SKM-1 treated with dmso at 0.1 percent for 144 hours (cell line): ENCODE measurements at regions not wholly inside any gene's neighbourhood (a gene's known extent, or its start where the extent isn't known, plus 50 kb on each side); places are given as distances from the start of the nearest gene placed in this dataset.
"Not testable (repeated sequence)": the region's sequence is repeated elsewhere in the genome, so short reads cannot be mapped to it uniquely, and the experiment has no call there.

Experiments
- DNase-seq: peaks from one replicate; lab custom pipeline; 2025; ENCODE audit not compliant: unreplicated experiment; lab: John Stamatoyannopoulos, UW

DNA sequence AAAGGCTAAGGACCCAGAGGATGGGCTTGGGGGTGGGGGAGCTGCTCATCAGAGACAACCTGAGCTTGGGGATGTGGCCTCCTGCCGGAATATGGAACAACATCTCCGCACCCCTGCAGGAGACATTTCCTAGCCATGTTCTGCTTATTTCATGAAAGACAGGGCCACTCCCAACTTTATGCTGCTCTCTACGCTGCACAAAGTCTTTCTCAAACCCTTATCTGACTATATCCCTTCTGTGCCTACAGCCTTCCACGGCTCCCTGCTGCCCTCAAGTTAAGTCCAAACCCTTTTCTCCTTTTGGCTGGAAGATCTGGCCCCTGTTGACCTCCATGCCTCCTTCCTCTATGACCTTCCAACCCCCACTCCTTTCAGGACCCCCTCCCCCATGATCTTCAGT lies 562.0 kb downstream of the MN1 start:
- no peak for DNase-seq

GRCh38 chr22:27240298-27241075 lies 561.1 kb downstream of the MN1 start:
- DNase-seq: no peak

DNA sequence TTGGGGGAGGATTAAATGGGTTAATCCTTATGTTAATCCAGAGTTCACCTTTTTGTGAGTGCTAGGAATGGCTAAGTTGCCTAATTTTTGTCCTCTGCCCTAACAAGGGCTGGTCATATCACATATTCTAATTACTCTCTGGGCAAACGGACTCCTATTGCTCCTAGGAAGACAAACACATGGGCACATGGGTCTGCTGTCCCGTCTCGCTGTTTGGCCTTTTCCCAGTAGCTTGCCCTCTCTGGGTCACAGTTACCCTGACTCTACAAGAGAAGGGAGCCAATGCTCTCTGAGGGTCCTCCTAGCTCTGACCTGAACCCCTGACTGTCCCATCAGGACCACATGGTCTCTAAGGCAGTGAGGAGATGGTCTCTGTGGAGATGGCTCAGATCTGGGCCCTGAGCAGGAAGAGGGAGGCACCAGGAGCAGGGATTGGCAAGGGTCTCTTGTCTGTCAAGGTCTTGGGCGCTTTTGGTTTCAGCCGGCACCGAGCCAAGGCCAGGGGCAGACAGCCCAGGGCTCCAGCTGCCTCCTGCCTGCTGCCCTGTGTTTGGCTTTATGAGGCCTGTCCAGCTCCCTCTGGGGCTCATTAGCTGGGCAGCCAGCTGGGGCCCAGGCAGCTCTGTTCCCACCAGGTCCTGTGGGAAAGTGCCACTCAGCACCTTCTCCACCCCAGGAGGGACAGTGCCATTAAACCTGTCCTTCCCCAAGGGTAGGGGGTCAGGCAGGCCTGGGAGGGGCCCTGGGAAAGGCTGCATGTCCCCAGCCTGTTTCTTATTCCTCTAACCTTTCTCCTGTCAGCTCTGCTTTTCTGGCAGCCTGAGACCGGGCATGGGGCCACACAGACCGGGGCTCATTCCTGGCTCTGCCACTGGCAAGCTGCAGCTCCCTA lies 559.9 kb downstream of the MN1 start:
- no peak for DNase-seq

GRCh38 chr22:27242474-27242873 lies 559.1 kb downstream of the MN1 start:
- no peak for DNase-seq

DNA sequence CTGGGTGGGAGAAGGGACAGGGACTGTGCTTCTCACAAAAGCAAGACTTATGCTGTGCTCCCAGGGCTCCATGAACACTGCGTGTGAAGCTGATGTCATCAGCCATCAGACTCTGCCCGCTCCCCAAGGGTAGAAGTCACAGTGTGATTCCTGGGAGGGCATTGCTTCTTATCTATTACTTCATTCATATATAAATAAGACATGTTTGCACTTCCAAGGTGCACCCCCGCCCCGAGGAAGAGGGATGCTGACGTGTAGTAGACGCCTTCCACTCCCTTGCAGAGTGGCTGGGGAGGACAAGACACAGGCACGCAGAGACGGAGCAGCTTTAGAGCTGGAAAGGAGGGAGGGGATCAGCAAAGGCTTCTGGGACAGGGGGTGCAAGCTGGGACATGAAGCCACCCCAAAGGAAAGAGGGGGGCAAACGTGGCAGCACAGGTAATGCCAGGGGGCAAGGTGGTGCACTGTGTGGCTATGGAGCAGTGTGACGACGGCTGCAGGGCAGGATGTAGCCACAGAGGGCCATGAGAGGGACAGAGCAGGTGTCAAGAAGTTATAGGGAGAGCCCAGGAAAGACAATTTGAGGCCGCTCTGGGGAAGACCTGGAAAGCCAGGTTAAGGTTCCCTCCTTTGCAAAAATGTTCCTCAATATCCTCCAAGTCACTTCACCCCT lies 558.5 kb downstream of the MN1 start:
- DNase-seq: no peak

- DNase-seq: no peak
These were observed 557.2 kb downstream of the MN1 start for GRCh38 chr22:27244328-27244727.

DNA sequence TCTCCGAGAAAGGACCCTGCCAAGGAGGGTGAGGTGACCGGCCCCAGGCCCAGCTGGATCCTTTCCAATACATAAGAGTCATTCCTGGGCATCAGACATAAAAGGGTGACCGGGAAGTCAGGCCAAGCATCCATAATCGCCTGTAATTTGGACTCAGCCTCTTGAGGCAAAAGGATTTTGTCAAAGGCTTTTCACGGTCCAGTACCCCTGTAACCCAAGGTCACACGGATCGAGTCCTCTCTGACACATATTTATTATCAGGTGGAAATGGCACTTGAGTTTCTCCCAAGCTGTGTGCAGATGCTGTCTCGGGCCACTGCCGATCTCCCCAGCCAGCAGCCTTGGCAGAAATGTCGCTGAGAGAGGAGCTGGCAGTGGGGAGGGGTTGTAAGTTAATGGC lies 556.5 kb downstream of the MN1 start:
- no peak for DNase-seq

DNA sequence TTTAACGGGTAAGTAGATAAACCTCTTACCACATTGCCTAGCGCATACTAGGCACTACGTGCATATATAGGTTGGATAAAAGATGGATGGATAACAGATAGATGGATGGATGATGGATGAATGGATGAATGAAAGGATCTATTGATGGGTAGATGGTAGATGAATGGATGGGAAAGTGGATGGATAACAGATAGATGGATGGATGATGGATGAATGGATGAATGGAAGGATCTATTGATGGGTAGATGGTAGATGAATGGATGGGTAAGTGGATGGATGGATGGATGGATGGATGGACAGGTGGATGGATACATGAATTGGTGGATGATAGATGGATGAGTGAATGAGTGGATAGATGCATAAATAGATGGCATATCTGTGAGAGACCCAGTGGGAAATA lies 555.0 kb downstream of the MN1 start:
- DNase-seq: no peak

GRCh38 chr22:27247701-27248434 lies 553.7 kb downstream of the MN1 start:
- no peak for DNase-seq

DNA sequence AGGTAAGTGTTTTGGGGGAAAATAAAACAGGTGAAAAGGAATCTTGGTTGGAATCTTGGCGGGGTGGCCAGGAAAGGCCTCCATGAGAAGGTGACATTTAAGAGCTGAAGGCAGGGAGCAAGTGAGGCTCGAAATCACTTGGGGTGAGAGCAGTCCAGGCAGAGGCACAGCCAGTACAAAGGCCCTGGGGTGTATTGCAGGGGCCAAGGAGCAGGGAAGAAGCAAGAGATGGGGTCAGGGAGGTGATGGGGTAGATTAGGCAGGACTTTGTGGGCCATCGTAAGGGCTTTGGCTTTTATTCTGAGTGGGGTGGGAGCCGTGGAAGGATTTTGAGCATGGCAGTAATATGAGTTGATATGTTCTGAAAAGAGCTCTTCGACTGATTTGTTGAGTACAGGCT lies 551.1 kb downstream of the MN1 start:
- DNase-seq: no peak

DNA sequence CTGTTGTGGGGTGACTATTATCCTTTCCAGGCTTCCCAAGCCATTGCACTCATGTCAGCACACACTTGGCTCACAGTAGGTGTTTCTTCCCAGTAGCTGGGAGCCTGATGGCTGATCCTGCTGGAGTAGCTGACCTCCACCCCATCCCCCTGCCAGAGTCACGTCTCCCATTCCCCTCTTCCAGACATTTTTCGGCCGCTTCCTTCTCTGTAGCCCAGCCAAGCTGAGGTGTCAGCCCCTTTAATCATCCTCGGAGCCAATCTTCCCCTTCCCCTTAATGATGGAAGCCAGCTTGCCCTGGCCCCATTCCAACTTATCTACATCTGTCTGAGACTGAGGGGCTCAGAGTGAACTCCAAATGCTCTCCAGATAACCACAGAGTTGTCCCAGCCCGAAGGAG lies 550.7 kb downstream of the MN1 start:
- DNase-seq: no peak

GRCh38 chr22:27251563-27251962 lies 550.0 kb downstream of the MN1 start:
- DNase-seq: no peak

GRCh38 chr22:27252282-27253049 lies 549.1 kb downstream of the MN1 start:
- peak; percentile 30 for DNase-seq

DNA sequence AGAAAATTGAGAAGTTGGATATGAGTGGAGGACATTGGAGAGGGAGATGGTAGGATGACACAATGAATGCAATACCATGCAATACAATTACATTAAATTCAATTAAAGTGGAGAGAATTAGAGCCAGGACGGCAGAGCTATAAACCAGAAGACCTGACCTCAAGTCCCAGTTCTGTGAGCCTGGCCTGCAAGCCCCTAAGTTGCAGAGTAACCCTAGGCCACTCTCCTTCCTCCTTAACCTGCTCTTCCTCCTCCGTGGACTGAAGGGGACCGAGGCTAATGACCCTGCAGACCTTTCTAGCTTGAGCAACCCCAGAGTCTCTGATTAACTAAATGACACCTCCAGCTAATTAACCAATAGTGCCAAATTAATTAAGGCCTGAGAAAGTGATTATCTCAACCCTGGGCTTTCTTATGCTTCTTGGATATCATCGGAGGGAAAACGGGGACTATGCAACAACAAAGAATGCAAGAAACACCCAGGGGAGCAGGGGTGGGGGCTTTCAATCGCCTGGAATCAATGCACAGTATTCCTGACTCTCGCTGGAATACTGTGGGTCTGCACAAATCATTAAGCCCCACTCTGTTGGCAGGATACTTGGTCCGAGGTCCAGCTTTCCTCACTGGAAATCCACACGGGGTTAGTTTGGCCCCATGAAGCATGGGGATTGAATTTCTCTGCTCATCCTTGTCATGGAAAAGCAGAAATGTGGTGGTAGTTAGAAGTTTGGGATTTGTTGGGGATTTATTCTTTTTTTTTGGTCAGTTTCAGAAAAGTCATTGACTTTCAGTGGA lies 548.3 kb downstream of the MN1 start:
- DNase-seq: no peak

- not testable (repeated sequence) for DNase-seq
These were observed 547.5 kb downstream of the MN1 start for GRCh38 chr22:27254063-27254462.

GRCh38 chr22:27255580-27255979 lies 546.0 kb downstream of the MN1 start:
- DNase-seq: no peak

GRCh38 chr22:27257987-27258386 lies 543.6 kb downstream of the MN1 start:
- DNase-seq: no peak

GRCh38 chr22:27258616-27259172 lies 542.9 kb downstream of the MN1 start:
- DNase-seq: no peak

- no peak for DNase-seq
These were observed 542.1 kb downstream of the MN1 start for GRCh38 chr22:27259433-27259832.
